SK-N-MC (cell line): ENCODE measurements at regions not wholly inside any gene's neighbourhood (a gene's known extent, or its start where the extent isn't known, plus 50 kb on each side); places are given as distances from the start of the nearest gene placed in this dataset.

Experiments
- DNase-seq: peaks from one replicate; pipeline ENCODE4 v3.0.0-alpha.2; 2011; ENCODE audit warnings: low read depth, low spot score
- H3K27ac ChIP-seq: fragments of 200-600 bp; sonication (generic); 2 replicates; pipeline ENCODE4 v1.5.1; 2016; ENCODE audit warnings: mixed run types
- H3K36me3 ChIP-seq: fragments of 200-600 bp; sonication (generic); 2 replicates; pipeline ENCODE4 v1.6.1; 2017; ENCODE audit warnings: antibody characterized with exemption, low read length, mixed read lengths; ENCODE audit not compliant: insufficient read depth
- H3K4me3 ChIP-seq: fragments of 200-600 bp; sonication (generic); 2 replicates; pipeline ENCODE4 v1.5.1; 2016
- H3K9ac ChIP-seq: fragments of 200-600 bp; sonication (generic); 2 replicates; pipeline ENCODE4 v1.8.0; 2017; ENCODE audit warnings: mixed run types, mixed read lengths; ENCODE audit not compliant: insufficient read length
- H3K9me3 ChIP-seq: fragments of 200-600 bp; sonication (generic); 2 replicates; pipeline ENCODE4 v1.6.1; 2017; ENCODE audit warnings: low read depth, mild to moderate bottlenecking, antibody characterized with exemption, low read length, moderate library complexity, mixed read lengths
- EZH2 ChIP-seq: fragments of 200-600 bp; sonication (generic); IDR thresholded peaks from one replicate; pipeline ENCODE4 v1.6.1; 2017; ENCODE audit warnings: antibody characterized with exemption
- FOXP2 ChIP-seq: optimal IDR thresholded peaks from 2 replicates; pipeline ENCODE3; 2011; ENCODE audit warnings: mild to moderate bottlenecking, moderate library complexity; ENCODE audit not compliant: insufficient read depth; ENCODE audit errors: extremely low read length, control extremely low read depth
- POLR2AphosphoS5 ChIP-seq: IDR thresholded peaks from 2 replicates; pipeline ENCODE4 v1.6.1; 2012; ENCODE audit warnings: mild to moderate bottlenecking, low read depth, low read length, borderline replicate concordance

DNA sequence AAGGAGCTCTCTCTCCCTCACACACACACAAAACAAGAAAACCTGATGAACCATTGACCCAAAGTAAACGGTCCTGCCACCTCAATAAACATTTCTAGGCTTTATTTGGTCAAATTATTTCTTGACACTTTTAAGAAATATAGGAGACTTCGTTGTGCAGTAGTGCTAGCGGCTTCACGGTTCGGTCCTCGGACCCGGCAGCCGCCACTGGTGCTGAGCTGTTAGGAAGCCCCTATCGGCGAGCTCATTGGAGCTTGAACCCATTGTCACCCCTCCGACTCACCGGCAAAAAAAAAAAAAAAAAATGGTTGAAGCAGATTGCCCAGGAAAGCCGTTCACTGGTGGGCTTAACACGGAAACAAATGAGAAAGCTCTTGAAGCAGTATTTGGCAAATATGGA, 1695.6 kb upstream of the ACO1 start:
- TF ChIP-seq POLR2AphosphoS5: no peak
- TF ChIP-seq FOXP2: no peak
- no peak for TF ChIP-seq EZH2
- Histone ChIP-seq H3K36me3 (no peaks in the 10 kb centered on the region), H3K4me3 (no peak overlapping the region), H3K9me3 (no peaks in the 10 kb centered on the region), H3K27ac (no peak overlapping the region), H3K9ac (no peak overlapping the region)
- no peak for DNase-seq

DNA sequence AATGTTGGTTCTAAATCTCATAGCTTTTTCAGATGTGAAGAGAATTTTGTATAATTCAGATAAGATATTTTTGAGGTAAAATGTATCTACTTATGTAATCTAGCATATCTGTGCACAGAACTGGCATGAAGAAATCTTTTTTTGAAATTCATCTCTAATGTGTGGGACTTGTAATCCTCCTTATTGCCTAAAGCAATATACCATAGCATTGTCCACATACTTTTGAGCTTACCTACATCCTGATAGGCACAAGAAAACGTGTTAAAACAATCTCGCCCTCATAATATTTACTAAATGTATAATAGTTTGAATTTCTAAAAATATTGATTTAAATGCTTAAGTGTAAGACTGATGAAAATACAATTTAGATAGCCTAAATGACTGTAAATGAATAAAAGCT, 1686.5 kb upstream of the ACO1 start:
- Histone ChIP-seq H3K27ac (no peak overlapping the region), H3K36me3 (no peaks in the 10 kb centered on the region), H3K4me3 (no peak overlapping the region), H3K9ac (no peak overlapping the region), H3K9me3 (no peaks in the 10 kb centered on the region)
- TF ChIP-seq POLR2AphosphoS5: no peak
- no peak for TF ChIP-seq FOXP2
- no peak for TF ChIP-seq EZH2
- DNase-seq: no peak

DNA sequence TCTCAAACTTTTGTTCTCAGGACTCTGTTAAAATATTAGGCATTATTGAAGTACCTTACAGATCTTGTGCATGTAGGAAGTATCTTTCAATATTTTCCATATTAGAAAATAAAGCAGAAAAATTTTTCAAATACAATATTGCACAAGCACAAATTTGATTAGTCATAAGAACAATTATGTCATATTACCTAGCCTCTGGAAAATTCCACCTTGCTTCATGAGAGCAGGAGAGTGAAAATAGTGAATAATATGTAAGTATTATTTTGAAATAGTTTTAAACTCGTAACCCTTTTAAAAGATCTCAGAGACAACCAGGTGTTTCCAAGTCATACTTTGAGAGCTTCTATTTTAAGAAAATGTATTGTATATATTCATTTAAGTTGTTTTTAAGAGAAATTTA, 1672.9 kb upstream of the ACO1 start:
- Histone ChIP-seq H3K9ac (no peak overlapping the region), H3K36me3 (no peaks in the 10 kb centered on the region), H3K27ac (no peak overlapping the region), H3K4me3 (no peak overlapping the region), H3K9me3 (no peaks in the 10 kb centered on the region)
- no peak for TF ChIP-seq POLR2AphosphoS5
- TF ChIP-seq EZH2: no peak
- TF ChIP-seq FOXP2: no peak
- DNase-seq: no peak

DNA sequence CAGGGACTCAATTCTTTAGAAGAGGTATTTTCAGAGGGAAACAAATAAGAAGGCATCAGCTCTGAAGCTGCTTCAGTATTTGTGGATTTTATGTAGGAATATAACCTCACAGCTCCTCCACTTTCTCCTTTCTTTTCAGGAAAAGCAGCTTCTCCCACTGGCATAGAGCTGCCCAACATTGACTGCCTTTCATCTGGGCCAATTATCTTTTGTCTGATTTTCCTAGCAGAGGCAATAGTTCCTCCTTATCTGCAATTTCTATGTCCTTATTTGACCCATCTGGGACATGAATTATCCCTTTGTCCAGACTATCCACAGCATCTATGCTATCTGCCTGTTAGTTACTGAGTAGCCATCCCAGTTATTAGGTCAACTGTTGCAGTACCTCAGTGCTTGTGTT, 1671.2 kb upstream of the ACO1 start:
- no peak for DNase-seq
- Histone ChIP-seq H3K4me3 (no peak overlapping the region), H3K27ac (no peak overlapping the region), H3K9ac (no peak overlapping the region), H3K36me3 (no peaks in the 10 kb centered on the region), H3K9me3 (no peaks in the 10 kb centered on the region)
- TF ChIP-seq FOXP2: no peak

DNA sequence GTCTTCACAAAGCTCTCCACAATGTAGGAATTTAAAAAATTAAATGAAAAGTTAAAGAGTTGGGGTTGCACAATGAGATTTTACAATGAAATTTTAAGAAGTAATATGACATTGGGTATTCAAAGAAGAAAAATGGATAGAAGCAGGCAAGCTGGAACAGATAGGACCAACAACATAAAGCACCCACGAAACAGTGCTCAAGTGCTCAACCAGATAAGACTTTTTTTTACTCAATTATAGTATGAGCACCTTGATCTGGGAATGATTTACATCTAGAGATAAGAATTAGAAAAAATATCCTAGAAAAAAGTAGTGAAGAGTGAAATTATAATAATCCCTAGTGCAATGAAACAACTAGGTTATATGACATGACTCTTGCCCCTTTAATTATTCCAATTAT, 1670.1 kb upstream of the ACO1 start:
- Histone ChIP-seq H3K27ac (no peak overlapping the region), H3K4me3 (no peak overlapping the region), H3K9ac (no peak overlapping the region), H3K9me3 (no peaks in the 10 kb centered on the region), H3K36me3 (no peaks in the 10 kb centered on the region)
- TF ChIP-seq EZH2 (no peak), POLR2AphosphoS5 (no peak), FOXP2 (no peak)
- no peak for DNase-seq

DNA sequence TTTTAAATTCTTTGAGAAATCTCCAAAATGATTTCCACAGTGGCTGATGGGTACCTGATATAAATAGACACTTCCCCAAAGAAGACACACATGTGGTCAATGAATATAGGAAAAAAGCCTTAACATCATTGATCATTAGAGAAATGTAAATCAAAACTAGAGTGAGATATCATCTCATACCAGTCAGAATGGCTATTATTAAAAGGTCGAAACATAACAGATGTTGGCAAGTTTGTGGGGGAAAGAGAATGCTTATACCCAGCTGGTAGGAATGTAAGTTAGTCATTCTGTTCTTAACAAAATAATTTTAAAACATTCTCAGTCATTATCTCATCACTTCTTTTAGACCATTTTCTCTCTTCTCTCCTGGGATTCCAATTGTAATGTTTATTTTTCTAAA, 1666.0 kb upstream of the ACO1 start:
- Histone ChIP-seq H3K9ac (no peak overlapping the region), H3K9me3 (no peaks in the 10 kb centered on the region), H3K4me3 (no peak overlapping the region), H3K36me3 (no peaks in the 10 kb centered on the region), H3K27ac (no peak overlapping the region)
- DNase-seq: no peak
- TF ChIP-seq POLR2AphosphoS5 (no peak), FOXP2 (no peak), EZH2 (no peak)

DNA sequence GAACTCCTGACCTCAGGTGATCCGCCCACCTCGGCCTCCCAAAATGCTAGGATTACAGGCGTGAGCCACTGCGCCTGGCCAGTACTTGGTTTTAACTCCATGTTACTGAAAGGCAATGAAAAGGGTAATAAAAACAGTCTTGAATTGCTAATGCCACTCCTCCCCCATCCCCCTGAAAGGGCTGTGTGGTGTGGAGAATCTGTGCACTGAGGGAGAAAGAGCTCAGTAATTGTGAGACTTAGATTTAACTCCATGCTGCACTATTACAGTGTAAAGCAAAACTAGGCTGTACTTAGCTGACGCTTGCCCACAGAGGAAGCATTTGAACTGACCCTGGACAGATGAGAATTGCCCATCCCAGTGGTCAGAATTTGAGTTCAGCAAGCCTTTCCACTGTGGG, 1662.4 kb upstream of the ACO1 start:
- TF ChIP-seq POLR2AphosphoS5: no peak
- Histone ChIP-seq H3K36me3 (no peaks in the 10 kb centered on the region), H3K4me3 (no peak overlapping the region), H3K27ac (no peak overlapping the region), H3K9ac (no peak overlapping the region), H3K9me3 (no peaks in the 10 kb centered on the region)
- no peak for DNase-seq

DNA sequence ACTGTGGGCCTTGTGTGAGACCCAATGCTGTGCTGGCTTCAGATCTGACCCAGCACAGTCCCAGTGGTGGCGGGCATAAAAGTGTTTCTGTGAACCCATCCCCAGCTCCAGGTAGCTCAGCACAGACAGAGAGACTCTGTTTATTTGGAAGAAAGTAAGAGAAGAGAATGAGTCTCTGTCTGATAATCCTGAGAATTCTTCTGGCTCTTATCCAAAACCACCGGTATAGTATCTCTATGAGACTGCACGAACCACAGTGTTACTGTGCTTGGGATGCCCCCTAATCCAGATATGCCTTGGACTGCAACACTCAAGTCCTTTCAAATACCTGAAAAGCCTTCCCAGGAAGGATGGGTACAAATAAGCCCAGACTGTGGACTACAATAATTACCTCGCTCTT, 1660.8 kb upstream of the ACO1 start:
- no peak for DNase-seq
- Histone ChIP-seq H3K36me3 (no peaks in the 10 kb centered on the region), H3K27ac (no peak overlapping the region), H3K9ac (no peak overlapping the region), H3K9me3 (no peaks in the 10 kb centered on the region), H3K4me3 (no peak overlapping the region)
- TF ChIP-seq FOXP2 (no peak), EZH2 (no peak), POLR2AphosphoS5 (no peak)

DNA sequence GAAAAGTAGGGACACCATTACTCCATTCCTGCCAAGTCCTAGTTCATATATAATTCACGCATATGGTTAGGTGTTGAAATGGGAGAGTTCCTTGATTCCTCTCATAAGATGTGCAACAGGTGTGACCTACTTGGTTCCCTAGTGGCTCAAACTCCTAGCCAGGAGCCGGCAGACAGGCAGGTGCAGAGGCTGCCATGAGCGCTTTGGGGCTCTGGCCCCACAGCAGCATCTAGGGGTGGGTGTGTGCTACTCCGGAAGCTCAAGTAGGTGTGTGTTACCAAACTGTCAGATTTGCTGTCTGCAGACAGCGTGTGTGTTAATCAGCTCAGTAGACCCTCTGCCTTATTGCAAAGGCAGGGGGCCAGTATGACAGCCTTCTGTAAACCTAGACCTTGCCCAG, 1652.4 kb upstream of the ACO1 start:
- TF ChIP-seq EZH2 (no peak), FOXP2 (no peak), POLR2AphosphoS5 (no peak)
- DNase-seq: no peak

DNA sequence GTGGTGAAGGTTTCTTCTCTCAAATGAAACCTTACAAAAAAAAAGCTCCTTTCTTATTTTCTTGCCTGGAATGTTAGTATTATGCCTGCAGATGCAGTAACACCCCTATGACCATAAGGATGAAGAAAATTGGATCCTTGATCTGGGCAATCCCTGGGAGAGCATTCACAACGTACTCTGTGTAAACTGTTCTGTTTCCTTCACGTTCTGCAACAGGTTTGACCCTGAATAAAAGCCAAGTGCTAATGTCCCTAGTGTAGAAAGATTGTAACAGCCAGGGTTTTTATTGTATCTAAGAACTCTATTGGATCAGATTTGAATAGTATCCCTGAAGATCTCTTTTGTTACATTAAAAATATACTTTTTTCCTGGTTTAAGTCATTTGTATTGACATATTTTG, 1639.6 kb upstream of the ACO1 start:
- TF ChIP-seq POLR2AphosphoS5 (no peak), FOXP2 (no peak), EZH2 (no peak)
- Histone ChIP-seq H3K4me3 (no peak overlapping the region), H3K27ac (no peak overlapping the region), H3K9me3 (no peaks in the 10 kb centered on the region), H3K36me3 (no peaks in the 10 kb centered on the region), H3K9ac (no peak overlapping the region)
- DNase-seq: no peak

More for the DNA sequence above, 1652.4 kb upstream of the ACO1 start:
- no peak overlapping the region for H3K4me3 ChIP-seq
- H3K9ac ChIP-seq: no peak overlapping the region
- H3K27ac ChIP-seq: no peak overlapping the region
- no peaks in the 10 kb centered on the region for H3K9me3 ChIP-seq
- H3K36me3 ChIP-seq: no peaks in the 10 kb centered on the region
